SK-N-MC (cell line): ENCODE measurements at regions not wholly inside any gene's neighbourhood (a gene's known extent, or its start where the extent isn't known, plus 50 kb on each side); places are given as distances from the start of the nearest gene placed in this dataset.

ENCODE experiments used
- EZH2 ChIP-seq: fragments of 200-600 bp; sonication (generic); IDR thresholded peaks from one replicate; pipeline ENCODE4 v1.6.1; 2017; ENCODE audit warnings: antibody characterized with exemption
- POLR2AphosphoS5 ChIP-seq: IDR thresholded peaks from 2 replicates; pipeline ENCODE4 v1.6.1; 2012; ENCODE audit warnings: mild to moderate bottlenecking, low read depth, low read length, borderline replicate concordance

- TF ChIP-seq EZH2 (no peak), POLR2AphosphoS5 (no peak)
Observed at GRCh38 chr4:82215800-82216199, 158.0 kb downstream of the HNRNPD start.
